ENCODE measurements at regions not wholly inside any gene's neighbourhood (a gene's known extent, or its start where the extent isn't known, plus 50 kb on each side); places are given as distances from the start of the nearest gene placed in this dataset.

DNA sequence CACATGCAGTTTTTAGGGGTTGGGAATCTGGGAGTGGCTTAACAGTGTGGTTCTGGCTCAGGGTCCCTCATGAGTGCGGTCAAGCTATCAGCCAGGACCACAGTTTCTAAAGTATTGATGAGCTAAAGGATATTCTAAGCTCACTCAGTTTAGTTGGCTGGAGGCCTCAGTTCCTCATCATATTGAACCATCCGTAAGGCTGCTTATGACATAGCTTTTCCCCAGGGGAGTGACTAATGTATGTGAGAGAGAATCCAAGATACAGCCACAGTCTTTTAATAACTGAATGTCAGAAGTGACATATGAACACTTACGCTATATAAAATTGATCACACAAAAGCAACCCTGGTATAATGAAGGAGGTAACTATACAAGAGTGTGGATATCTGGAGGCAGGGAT, 245.3 kb downstream of the POLR1F start:
- no peak overlapping the region for H3K27ac ChIP-seq (ENCODE audit: low read depth, low read length)
- no peak overlapping the region for H2BK120ac ChIP-seq (replicated peaks; ENCODE audit: low read depth, low read length)
- TF ChIP-seq POU5F1 (IDR thresholded peaks at IDR 0.05; ENCODE audit: low read depth, low read length) (no peak), GABPA (IDR thresholded peaks at IDR 0.05; ENCODE audit: borderline replicate concordance, insufficient read depth, low read length) (no peak), SAP30 (IDR thresholded peaks at IDR 0.05; ENCODE audit: insufficient read depth, insufficient replicate concordance, low read length) (no peak)
- H2BK15ac ChIP-seq (ENCODE audit: low read length): no peak overlapping the region
- H3K4me2 ChIP-seq (ENCODE audit: insufficient read depth in 1 of 2, low read depth in 2 of 2, low read length in 2 of 2): no peak overlapping the region
- H2BK20ac ChIP-seq (ENCODE audit: low read length): no peak overlapping the region
- no peak overlapping the region for H2AK5ac ChIP-seq (ENCODE audit: low read depth, low read length)
- no peak for DNase-seq (ENCODE audit: low read depth in 1 of 2, low spot score in 2 of 2)
- H3K56ac ChIP-seq (replicated peaks; ENCODE audit: insufficient read length, low read depth, low read length): no peak overlapping the region
- no peaks in the 10 kb centered on the region for H3K79me2 ChIP-seq (ENCODE audit: control insufficient read depth in 1 of 2, insufficient read depth in 2 of 2, low read length in 2 of 2)
- no peaks in the 10 kb centered on the region; the same call in 1 of the 2 replicates for H3K23me2 ChIP-seq (ENCODE audit: low read depth, low read length)
- no peaks in the 10 kb centered on the region for H4K20me1 ChIP-seq (replicated peaks in 1 of 2; ENCODE audit: control insufficient read depth in 1 of 2, insufficient read depth in 2 of 2, low read length in 2 of 2)
- no peak overlapping the region for H3K18ac ChIP-seq (ENCODE audit: extremely low read depth, low read length)
- no peak overlapping the region for H3K9ac ChIP-seq (replicated peaks in 1 of 4; ENCODE audit: extremely low read depth in 1 of 4, low read depth in 3 of 4, low read length in 3 of 4)
- ChIA-PET POLR2A (ENCODE audit: partially characterized antibody) (no interaction called here), CTCF (ENCODE audit: partially characterized antibody) (interaction anchor here (0.6 kb wide), 1 partner anchor 536 kb away, joined by 3 read pairs; no protein-coding TSS in a partner anchor)
- H4K91ac ChIP-seq (replicated peaks; ENCODE audit: insufficient read length, low read length): no peak overlapping the region
- FAIRE-seq: no peak
- no peak overlapping the region for H3K4ac ChIP-seq (replicated peaks; ENCODE audit: insufficient read length, low read depth, low read length)
- no peak overlapping the region for H3K23ac ChIP-seq (ENCODE audit: insufficient read length)
- H2AFZ ChIP-seq (ENCODE audit: low read length): no peak overlapping the region
- H3K4me3 ChIP-seq (ENCODE audit: extremely low read depth in 1 of 4, insufficient read depth in 2 of 4, low read depth in 3 of 4, low read length in 4 of 4): no peak overlapping the region
- no peaks in the 10 kb centered on the region for H3K9me3 ChIP-seq (ENCODE audit: insufficient read depth in 2 of 2, low read depth in 1 of 2, low read length in 1 of 2)
- no peak overlapping the region for H3K14ac ChIP-seq (ENCODE audit: insufficient read length)
- no peaks in the 10 kb centered on the region for H3K36me3 ChIP-seq (ENCODE audit: control insufficient read depth in 2 of 4, insufficient read depth in 4 of 4, low read length in 3 of 4)
- 97% methylated on average over 3 of the region's 3 CpGs; no CpG with 5 or more reads in 1 of the 2 experiments for WGBS, 2 experiments (ENCODE audit: extremely low coverage in 1 of 2, insufficient coverage in 1 of 2, insufficient read length in 1 of 2, insufficient replicate concordance in 2 of 2, low coverage in 1 of 2, low lambda C conversion rate in 2 of 2, missing lambda C conversion rate in 1 of 2)
- no peak overlapping the region for H2BK12ac ChIP-seq (ENCODE audit: low read depth, low read length)
- no peaks in the 10 kb centered on the region for H3K4me1 ChIP-seq (replicated peaks in 1 of 4; ENCODE audit: control insufficient read depth in 3 of 4, insufficient read depth in 4 of 4, low read length in 3 of 4)
- no peak overlapping the region for H4K8ac ChIP-seq (ENCODE audit: extremely low read depth, insufficient read depth, low read length)
- H2BK5ac ChIP-seq (ENCODE audit: low read depth, low read length): no peak overlapping the region
- no peak overlapping the region for H4K5ac ChIP-seq (ENCODE audit: insufficient read length, low read depth, low read length)
- H3K79me1 ChIP-seq (ENCODE audit: low read depth, low read length): no peaks in the 10 kb centered on the region
- H3K27me3 ChIP-seq (replicated peaks in 1 of 4; ENCODE audit: control insufficient read depth in 3 of 4, extremely low read depth in 1 of 4, insufficient read depth in 3 of 4, low read length in 3 of 4): no peaks in the 10 kb centered on the region

Data from H1 (cell line).